CMK (cell line): ENCODE measurements at regions not wholly inside any gene's neighbourhood (a gene's known extent, or its start where the extent isn't known, plus 50 kb on each side); places are given as distances from the start of the nearest gene placed in this dataset.

Source experiments
- DNase-seq: peaks from one replicate; pipeline ENCODE4 v3.0.0-alpha.2; 2010; ENCODE audit warnings: low read depth

- DNase-seq = no peak
Measured at GRCh38 chr11:119473901-119474681, 51.1 kb upstream of the THY1 start.

DNA sequence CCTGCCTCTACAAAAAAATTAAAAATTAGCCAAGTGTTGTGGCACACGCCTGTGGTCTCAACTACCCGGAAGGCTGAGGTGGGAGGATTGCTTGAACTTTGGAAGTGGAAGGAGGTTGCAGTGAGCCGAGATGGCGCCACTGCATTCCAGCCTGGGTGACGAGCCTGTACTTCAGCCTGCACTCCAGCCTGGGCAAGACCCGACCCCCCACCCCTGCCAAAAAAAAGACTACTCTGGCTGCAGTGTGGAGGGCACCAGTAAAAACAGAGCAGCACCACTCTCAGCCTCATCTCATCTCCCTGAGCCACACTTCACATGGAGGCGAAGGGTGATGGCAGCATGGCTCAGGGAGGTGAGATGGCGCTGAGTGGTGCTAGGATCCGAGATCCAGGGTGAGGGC is 50.3 kb upstream of the THY1 start:
- no peak for DNase-seq

DNA sequence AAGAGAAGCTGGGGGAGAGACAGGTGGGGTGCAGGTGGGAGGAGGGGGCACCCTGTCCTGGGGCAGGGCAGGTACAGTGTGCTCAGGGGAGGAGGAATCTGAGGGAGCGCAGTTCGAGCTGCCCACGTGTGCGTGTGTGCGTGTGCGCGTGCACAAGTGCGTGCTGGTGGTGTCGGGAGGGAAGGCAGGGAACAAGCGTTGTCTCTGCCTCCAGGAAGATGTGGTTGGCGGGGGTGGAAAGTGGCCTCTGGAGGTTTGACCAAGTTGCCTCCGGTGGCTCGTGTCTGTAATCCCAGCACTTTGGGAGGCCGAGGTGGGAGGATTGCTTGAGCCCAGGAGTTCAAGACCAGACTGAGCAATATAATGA is 49.9 kb upstream of the THY1 start:
- DNase-seq = no peak
